Panc1 (cell line): ENCODE measurements at regions not wholly inside any gene's neighbourhood (a gene's known extent, or its start where the extent isn't known, plus 50 kb on each side); places are given as distances from the start of the nearest gene placed in this dataset.

ENCODE experiments used
- ATAC-seq: fragments of 200-7000 bp; cut with Tn5 transposase; 2 replicates; pipeline ENCODE4 v1.9.1; 2020; ENCODE audit warnings: mild to moderate bottlenecking, moderate library complexity
- BruUV-seq: library from RNA; stranded (reverse); fragments of 400-500 nt; replicated peaks from 2 replicates; lab custom pipeline; 2021; lab: Mats Ljungman, UMichigan
- CTCF ChIA-PET: fragments of 300-600 bp; sonication (Branson Sonifier 250); formaldehyde crosslinking; loops from one replicate; lab custom pipeline; 2022; ENCODE audit warnings: antibody characterized with exemption; lab: Charles Lee
- POLR2A ChIA-PET: fragments of 300-600 bp; sonication (Branson Sonifier 250); formaldehyde crosslinking; loops from one replicate; lab custom pipeline; 2022; ENCODE audit warnings: antibody characterized with exemption; lab: Charles Lee
- DNase-seq: peaks from one replicate; pipeline ENCODE4 v3.0.0-alpha.2; 2010; ENCODE audit warnings: low read depth, low spot score
- H3K27ac ChIP-seq: 2 replicates; pipeline ENCODE4 v1.5.1; 2011; ENCODE audit warnings: mild to moderate bottlenecking, low read length, inconsistent platforms
- H3K27me3 ChIP-seq: fragments of 200-500 bp; sonication (Bioruptor generic); 2 replicates; pipeline ENCODE4 v1.6.0; 2014; ENCODE audit warnings: low read length, inconsistent platforms; ENCODE audit not compliant: control insufficient read depth, insufficient read depth
- H3K36me3 ChIP-seq: fragments of 200-500 bp; sonication (Bioruptor generic); 2 replicates; pipeline ENCODE4 v1.5.1; 2014; ENCODE audit warnings: inconsistent platforms, mild to moderate bottlenecking, low read length, moderate library complexity; ENCODE audit not compliant: control insufficient read depth, insufficient read depth
- H3K4me1 ChIP-seq: 2 replicates; pipeline ENCODE4 v1.5.1; 2011; ENCODE audit warnings: inconsistent platforms, mild to moderate bottlenecking, low read length, moderate library complexity; ENCODE audit not compliant: control insufficient read depth, insufficient read depth
- H3K4me3 ChIP-seq, 2 experiments: 2 replicates each; pipeline ENCODE4 v1.5.1; 2011 to 2012; ENCODE audit warnings: low read depth in 2 of 2, low read length in 2 of 2, mild to moderate bottlenecking in 2 of 2, inconsistent platforms in 1 of 2, moderate library complexity in 1 of 2
- H3K9me3 ChIP-seq: fragments of 200-500 bp; sonication (Bioruptor generic); 2 replicates; pipeline ENCODE4 v1.5.1; 2014; ENCODE audit warnings: low read depth, mild to moderate bottlenecking, inconsistent platforms, low read length, moderate library complexity; ENCODE audit not compliant: control insufficient read depth, insufficient read depth
- POLR2AphosphoS5 ChIP-seq: IDR thresholded peaks from 2 replicates; pipeline ENCODE4 v1.6.1; 2012; ENCODE audit warnings: mild to moderate bottlenecking, low read depth, low read length, moderate library complexity
- REST ChIP-seq, 2 experiments: IDR thresholded peaks; 2 replicates each; pipeline ENCODE4 v1.6.1; 2011 to 2012; ENCODE audit warnings: low read depth in 2 of 2, control low read depth in 1 of 2, low read length in 1 of 2, mild to moderate bottlenecking in 1 of 2, moderate library complexity in 1 of 2; ENCODE audit not compliant: insufficient read depth in 1 of 2
- SIN3A ChIP-seq: IDR thresholded peaks from 2 replicates; pipeline ENCODE4 v1.6.1; 2012; ENCODE audit warnings: low read depth, mild to moderate bottlenecking, low read length, moderate library complexity, borderline replicate concordance; ENCODE audit not compliant: insufficient read depth
- TCF7L2 ChIP-seq: IDR thresholded peaks from 2 replicates; pipeline ENCODE4 v1.6.1; 2011; ENCODE audit warnings: mild to moderate bottlenecking, low read depth, low read length, inconsistent platforms
- in situ Hi-C: cut with HindIII; loops from 2 replicates; pipeline ENCODE4 v1.10.0; 2016; ENCODE audit warnings: low sequenced_read_pairs, low pct_unique_long_range_greater_than_20kb
- intact Hi-C: fragments of 100-400 bp; cut with micrococcal nuclease; formaldehyde crosslinking; loops from one replicate; pipeline ENCODE4 v1.10.0; 2022; ENCODE audit not compliant: unreplicated experiment
- TF ChIP-seq, protein P1 (sequence below): fragments of 450-650 bp; IDR thresholded peaks from 2 replicates; pipeline ENCODE4 v1.5.1; 2017; ENCODE audit warnings: mild to moderate bottlenecking

DNA sequence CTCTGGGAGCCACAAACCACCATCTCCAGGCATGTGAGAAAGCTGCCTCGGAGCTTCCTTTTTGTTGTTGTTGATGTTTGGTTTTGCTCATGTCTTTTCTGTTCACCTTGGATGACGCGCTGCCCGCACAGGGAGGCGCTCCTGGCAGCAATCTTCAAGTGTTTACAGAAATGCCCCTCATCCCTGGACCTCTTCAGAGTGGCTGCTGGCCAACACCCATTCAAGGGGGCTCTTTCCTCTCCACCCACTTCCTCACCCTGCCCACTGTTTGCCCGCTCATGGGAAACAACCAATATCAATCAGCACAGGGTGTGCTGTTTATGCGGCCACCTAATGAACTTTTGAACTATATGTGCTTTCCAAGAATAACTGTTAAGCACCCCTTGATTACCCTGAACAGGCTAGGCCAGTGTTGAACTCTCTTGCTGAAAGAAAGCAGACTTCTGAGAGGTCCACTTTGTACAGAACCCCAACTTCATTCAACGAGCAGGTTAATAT is 355.1 kb upstream of the CLNK start:
- POLR2A ChIA-PET: no interaction called here
- in situ Hi-C loops (no loop called here), intact Hi-C loops (no loop called here)
- ATAC-seq (no peak), DNase-seq (no peak)
- no peaks in the 10 kb centered on the region for H3K36me3 ChIP-seq
- no peak overlapping the region for H3K27ac ChIP-seq
- H3K4me3 ChIP-seq: no peak overlapping the region
- CTCF ChIA-PET: no interaction called here
- H3K9me3 ChIP-seq: no peaks in the 10 kb centered on the region
- H3K4me1 ChIP-seq: no peaks in the 10 kb centered on the region
- no peaks in the 10 kb centered on the region for H3K27me3 ChIP-seq
- no TSS peak for BruUV-seq
- TF ChIP-seq SIN3A: no peak
- TF ChIP-seq, protein P1, sequence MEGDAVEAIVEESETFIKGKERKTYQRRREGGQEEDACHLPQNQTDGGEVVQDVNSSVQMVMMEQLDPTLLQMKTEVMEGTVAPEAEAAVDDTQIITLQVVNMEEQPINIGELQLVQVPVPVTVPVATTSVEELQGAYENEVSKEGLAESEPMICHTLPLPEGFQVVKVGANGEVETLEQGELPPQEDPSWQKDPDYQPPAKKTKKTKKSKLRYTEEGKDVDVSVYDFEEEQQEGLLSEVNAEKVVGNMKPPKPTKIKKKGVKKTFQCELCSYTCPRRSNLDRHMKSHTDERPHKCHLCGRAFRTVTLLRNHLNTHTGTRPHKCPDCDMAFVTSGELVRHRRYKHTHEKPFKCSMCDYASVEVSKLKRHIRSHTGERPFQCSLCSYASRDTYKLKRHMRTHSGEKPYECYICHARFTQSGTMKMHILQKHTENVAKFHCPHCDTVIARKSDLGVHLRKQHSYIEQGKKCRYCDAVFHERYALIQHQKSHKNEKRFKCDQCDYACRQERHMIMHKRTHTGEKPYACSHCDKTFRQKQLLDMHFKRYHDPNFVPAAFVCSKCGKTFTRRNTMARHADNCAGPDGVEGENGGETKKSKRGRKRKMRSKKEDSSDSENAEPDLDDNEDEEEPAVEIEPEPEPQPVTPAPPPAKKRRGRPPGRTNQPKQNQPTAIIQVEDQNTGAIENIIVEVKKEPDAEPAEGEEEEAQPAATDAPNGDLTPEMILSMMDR: no peak
- TF ChIP-seq POLR2AphosphoS5: no peak
- no peak for TF ChIP-seq TCF7L2
- TF ChIP-seq REST (IDR thresholded peaks at IDR 0.05; ENCODE audit: insufficient read depth in 1 of 2, low read depth in 2 of 2, low read length in 1 of 2): no peak

GRCh38 chr4:11038926-11039325 is 354.4 kb upstream of the CLNK start:
- H3K4me3 ChIP-seq: no peak overlapping the region
- ATAC-seq (no peak), DNase-seq (no peak)
- no peaks in the 10 kb centered on the region for H3K36me3 ChIP-seq
- ChIA-PET CTCF (no interaction called here), POLR2A (no interaction called here)
- BruUV-seq: no TSS peak
- TF ChIP-seq SIN3A (no peak), REST (IDR thresholded peaks at IDR 0.05; ENCODE audit: insufficient read depth in 1 of 2, low read depth in 2 of 2, low read length in 1 of 2) (no peak), POLR2AphosphoS5 (no peak), TCF7L2 (no peak)
- TF ChIP-seq, protein P1: no peak
- intact Hi-C loops: no loop called here
- H3K27ac ChIP-seq: no peak overlapping the region
- H3K4me1 ChIP-seq: no peaks in the 10 kb centered on the region
- H3K27me3 ChIP-seq: no peaks in the 10 kb centered on the region
- in situ Hi-C loops: no loop called here
- no peaks in the 10 kb centered on the region for H3K9me3 ChIP-seq
